Right lobe of liver (tissue), 6 donors: ENCODE measurements at regions not wholly inside any gene's neighbourhood (a gene's known extent, or its start where the extent isn't known, plus 50 kb on each side); places are given as distances from the start of the nearest gene placed in this dataset.

Experiments used
- ATAC-seq, 4 donors: fragments of 200-7000 bp; cut with Tn5 transposase; one replicate each; pipeline ENCODE4 v1.9.1; 2020; ENCODE audit warnings: mild to moderate bottlenecking in 4 of 4, moderate library complexity in 4 of 4
- DNase-seq, 3 donors: peaks; one replicate each; pipeline ENCODE4 v3.0.0-alpha.2; 2020
- H3K27ac ChIP-seq, 3 donors: fragments of 200-600 bp; one replicate each; pipeline ENCODE4 v1.8.0; 2022
- H3K27me3 ChIP-seq, 2 donors: fragments of 200-600 bp; one replicate each; pipeline ENCODE4 v1.8.0; 2022
- H3K36me3 ChIP-seq, 4 donors: fragments of 200-600 bp; sonication (generic) in 1 of 4; one replicate each; pipeline versions ENCODE4 v1.5.1 to v1.8.0; 2017 to 2022; ENCODE audit warnings: control low read depth in 1 of 4
- H3K4me1 ChIP-seq, 4 donors: fragments of 200-600 bp; sonication (generic) in 1 of 4; one replicate each; pipeline versions ENCODE4 v1.5.1 to v1.8.0; 2017 to 2022; ENCODE audit warnings: control low read depth in 1 of 4
- H3K4me3 ChIP-seq, 3 donors: fragments of 200-600 bp; one replicate each; pipeline ENCODE4 v1.8.0; 2022
- H3K9me3 ChIP-seq, 4 donors: fragments of 200-600 bp; sonication (generic) in 1 of 4; one replicate each; pipeline versions ENCODE4 v1.5.1 to v1.8.0; 2017 to 2022; ENCODE audit warnings: control low read depth in 1 of 4
- CTCF ChIP-seq, 4 donors: fragments of 200-600 bp in 3 of 4; fragments of 450-650 bp in 1 of 4; IDR thresholded peaks; one replicate each; pipeline versions ENCODE4 v1.5.1 to v1.8.0; 2016 to 2022; ENCODE audit warnings: antibody characterized with exemption in 4 of 4, mild to moderate bottlenecking in 2 of 4
- POLR2A ChIP-seq: fragments of 450-650 bp; IDR thresholded peaks from one replicate; pipeline ENCODE4 v1.6.1; 2017; ENCODE audit warnings: antibody characterized with exemption, mild to moderate bottlenecking
- WGBS: methylation state at CpG from one replicate; pipeline ENCODE4 v1.1.6; 2018; ENCODE audit warnings: low coverage, low lambda C conversion rate; ENCODE audit not compliant: insufficient coverage; ENCODE audit errors: missing lambda C conversion rate; 5-methylcytosine and 5-hydroxymethylcytosine counted together
- intact Hi-C, 2 donors: fragments of 100-400 bp; cut with DNase I; formaldehyde crosslinking; loops; one replicate each; pipeline versions ENCODE4 v1.11.2 to v1.14.1; 2022
- donor health status: DM: no; HTN: yes; CAD: no.
- donor health status: DM: no; HTN: no; CAD: no.
- donor health status: DM: no; HTN: no; CAD: no.
- donor health status: DM: no; HTN: yes; CAD: no.
- donor health status: DM: no; HTN: yes; CAD: no.

DNA sequence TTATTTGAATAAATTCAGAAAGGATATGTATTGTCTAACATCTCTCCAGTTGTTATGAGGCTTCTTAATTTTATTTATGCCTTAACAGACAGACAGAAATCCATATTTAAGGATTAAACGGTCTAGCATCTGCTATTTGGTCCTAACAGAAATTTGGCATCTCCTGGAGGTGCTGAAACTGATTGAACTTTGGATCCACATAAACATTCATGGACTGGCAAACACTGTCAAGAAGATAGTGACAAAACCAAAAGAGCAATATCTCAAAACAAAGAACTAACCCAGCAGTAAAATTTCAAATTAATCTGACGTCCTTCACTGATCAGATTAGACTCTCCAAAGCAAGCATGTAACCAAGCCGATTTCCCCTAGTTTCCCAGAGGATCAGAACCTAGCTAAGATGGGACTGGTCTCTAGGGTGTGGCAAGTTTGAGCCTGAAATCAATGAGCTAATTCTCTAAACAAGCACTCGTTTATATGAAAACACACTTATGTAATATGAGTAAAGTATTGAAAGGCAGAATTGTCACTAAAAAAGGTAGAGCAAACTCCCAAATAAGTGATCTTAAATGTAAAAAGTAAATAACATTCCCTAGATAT is 139.5 kb downstream of the NOL4 start:
- TF ChIP-seq POLR2A (no peak), CTCF (IDR thresholded peaks at IDR 0.05) (no peak)
- Histone ChIP-seq H3K9me3 (no peaks in the 10 kb centered on the region), H3K4me3 (no peak overlapping the region), H3K27me3 (no peaks in the 10 kb centered on the region), H3K4me1 (peaks cover 0 to 17% (median 0%) of the 10 kb centered on the region in 4 donors), H3K27ac (no peak overlapping the region), H3K36me3 (no peaks in the 10 kb centered on the region)
- DNase-seq (no peak), ATAC-seq (peak; percentile 44 to 80 (median 67))
- intact Hi-C loops: no loop called here
- WGBS: 27% methylated on average over 4 of the region's 4 CpGs

DNA sequence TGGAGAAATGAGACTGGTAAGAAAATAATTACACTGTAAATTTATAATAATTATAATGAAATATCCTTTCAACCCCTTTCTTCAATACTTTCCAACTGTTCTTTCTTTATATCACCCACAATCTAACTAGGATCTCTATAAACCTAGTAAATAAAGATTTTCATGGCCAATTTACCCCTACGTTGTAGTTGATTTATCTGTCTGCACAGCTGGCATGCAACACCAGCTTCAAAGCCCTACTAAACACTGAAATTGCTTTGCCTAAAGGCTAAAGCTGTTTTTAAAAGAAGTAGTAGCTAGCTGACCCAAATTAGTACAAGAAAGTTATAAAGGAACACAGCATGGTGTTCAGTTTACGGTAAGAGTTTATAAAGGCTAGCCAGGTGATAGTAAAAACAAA is 140.1 kb downstream of the NOL4 start:
- DNase-seq (no peak), ATAC-seq (no peak)
- Histone ChIP-seq H3K9me3 (no peaks in the 10 kb centered on the region), H3K27me3 (no peaks in the 10 kb centered on the region), H3K4me3 (no peak overlapping the region), H3K36me3 (no peaks in the 10 kb centered on the region), H3K4me1 (peaks cover 0 to 17% (median 0%) of the 10 kb centered on the region in 4 donors), H3K27ac (no peak overlapping the region)
- intact Hi-C loops: no loop called here
- TF ChIP-seq POLR2A: no peak
- no peak for TF ChIP-seq CTCF (IDR thresholded peaks at IDR 0.05)
- WGBS: 74% methylated on average over 2 of the region's 2 CpGs

DNA sequence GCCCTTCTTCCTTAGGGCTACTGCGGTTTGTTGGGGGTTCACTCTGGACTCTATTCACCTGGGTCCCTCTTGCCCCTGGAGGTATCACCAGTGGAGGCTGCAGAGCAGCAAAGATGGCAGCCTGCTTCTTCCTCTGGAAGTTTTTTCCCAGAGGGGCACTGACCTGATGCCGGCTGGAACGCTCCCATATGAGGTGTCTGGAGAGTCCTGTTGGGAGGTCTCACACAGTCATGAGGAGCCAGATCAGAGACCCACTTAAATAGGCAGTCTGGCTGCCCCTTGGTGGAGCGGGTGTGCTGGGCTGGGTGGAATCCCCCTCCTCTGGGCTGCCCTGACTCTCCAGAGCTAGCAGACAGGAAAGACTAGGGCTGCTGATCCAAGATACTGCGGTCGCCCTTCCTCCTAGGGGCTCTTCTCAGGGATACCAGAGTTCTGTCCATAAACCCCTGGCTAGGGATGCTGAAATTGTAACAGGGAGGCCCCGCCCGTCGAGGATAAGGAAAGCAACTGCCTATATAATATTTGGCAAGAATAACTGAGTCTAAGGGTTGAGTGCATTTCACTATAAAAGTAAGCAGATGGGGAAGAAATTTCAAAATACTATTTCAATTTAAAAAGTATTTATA is 140.7 kb downstream of the NOL4 start:
- Histone ChIP-seq H3K27me3 (no peaks in the 10 kb centered on the region), H3K9me3 (no peaks in the 10 kb centered on the region), H3K36me3 (no peaks in the 10 kb centered on the region), H3K4me1 (peaks cover 0 to 17% (median 0%) of the 10 kb centered on the region in 4 donors), H3K27ac (no peak overlapping the region), H3K4me3 (no peak overlapping the region)
- WGBS: 67% methylated on average over 6 of the region's 9 CpGs
- TF ChIP-seq POLR2A (no peak), CTCF (IDR thresholded peaks at IDR 0.05) (no peak)
- intact Hi-C loops: no loop called here
- DNase-seq (peak in 1 of 3 donors; percentile 17), ATAC-seq (no peak)

GRCh38 chr18:34077599-34077998 is 147.1 kb downstream of the NOL4 start:
- ATAC-seq (peak in 2 of 4 donors; percentile 38 to 43), DNase-seq (no peak)
- TF ChIP-seq POLR2A (no peak), CTCF (IDR thresholded peaks at IDR 0.05) (peak; percentile 26 to 47 (median 40))
- H3K4me1 ChIP-seq: peaks cover 0 to 4% (median 0%) of the 10 kb centered on the region in 4 donors
- H3K27me3 ChIP-seq: no peaks in the 10 kb centered on the region
- intact Hi-C loops: no loop called here
- H3K9me3 ChIP-seq: no peaks in the 10 kb centered on the region
- H3K36me3 ChIP-seq: no peaks in the 10 kb centered on the region
- no peak overlapping the region for H3K27ac ChIP-seq
- no peak overlapping the region for H3K4me3 ChIP-seq
